Heart left ventricle (tissue), 13 donors: ENCODE measurements at regions not wholly inside any gene's neighbourhood (a gene's known extent, or its start where the extent isn't known, plus 50 kb on each side); places are given as distances from the start of the nearest gene placed in this dataset.
"Not testable (repeated sequence)": the region's sequence is repeated elsewhere in the genome, so short reads cannot be mapped to it uniquely, and the experiment has no call there.

Experiments
- POLR2A ChIP-seq, 2 donors: fragments of 450-650 bp; IDR thresholded peaks; one replicate each; pipeline ENCODE4 v1.6.1; 2017; ENCODE audit warnings: antibody characterized with exemption in 2 of 2, mild to moderate bottlenecking in 2 of 2, moderate library complexity in 2 of 2
- TF ChIP-seq, protein P1 (sequence below), 12 donors: fragments of 200-600 bp; sonication (generic) in 4 of 12; IDR thresholded peaks; one replicate each; pipeline versions ENCODE4 v1.5.0 to v1.8.0; 2018 to 2022; ENCODE audit warnings: antibody characterized with exemption in 12 of 12, mild to moderate bottlenecking in 5 of 12
- donor health status: ischemic (EF 13 %, LVEDD 7.1; RV severe dilation, severe dysfunction).
- donor health status: DM: no; HTN: yes; CAD: no.
- donor health status: DM: no; HTN: no; CAD: no.
- donor health status: ischemic (EF 25% LVEDD 6.9; RV normal size, moderate dysfunction).
- donor health status: ischemic (EF 25% LVEDD 5.7; RV mildly dilated, moderate dysfunction).
- donor health status: ischemic (EF 35%, LVEDD 5.7; RV mildly dilated, moderate dysfunction).
- donor health status: nonischemic (EF 11% LVEDD 7.7; RV severe dilation, severe dysfunction).
- donor health status: DM: yes; HTN: yes; CAD: no.
- donor health status: PGD.
- donor health status: ischemic (EF 29% LVEDD 5.4; RV normal size, mild dysfunction).
- donor health status: nonischemic (EF 23%, LVEDD 6.1; RV moderate dilation, normal function).

DNA sequence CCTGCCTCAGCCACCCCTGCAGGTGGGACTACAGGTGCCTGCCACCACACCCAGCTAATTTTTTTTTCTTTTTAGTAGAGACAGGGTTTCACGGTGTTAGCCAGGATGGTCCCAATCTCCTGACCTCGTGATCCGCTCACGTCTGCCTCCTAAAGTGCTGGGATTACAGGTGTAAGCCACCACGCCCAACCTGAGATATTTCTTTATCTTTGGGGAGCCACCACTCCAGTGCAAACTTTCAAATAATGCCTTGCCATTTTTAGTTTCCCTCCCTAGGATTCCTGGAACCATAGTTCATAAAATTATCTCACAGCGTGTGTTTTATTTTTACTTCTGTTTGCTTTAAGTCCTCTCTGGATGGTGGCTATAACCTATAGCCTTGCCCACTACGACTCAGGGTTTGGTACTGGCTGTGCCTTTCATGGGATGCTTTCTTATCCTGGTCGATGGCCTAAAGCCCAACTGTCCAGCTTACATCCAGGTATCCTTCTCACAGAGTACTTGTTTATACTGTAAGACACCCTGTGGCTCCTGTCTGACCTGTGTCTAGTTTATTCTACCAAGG is 374.7 kb upstream of the NPAP1 start:
- TF ChIP-seq, protein P1, sequence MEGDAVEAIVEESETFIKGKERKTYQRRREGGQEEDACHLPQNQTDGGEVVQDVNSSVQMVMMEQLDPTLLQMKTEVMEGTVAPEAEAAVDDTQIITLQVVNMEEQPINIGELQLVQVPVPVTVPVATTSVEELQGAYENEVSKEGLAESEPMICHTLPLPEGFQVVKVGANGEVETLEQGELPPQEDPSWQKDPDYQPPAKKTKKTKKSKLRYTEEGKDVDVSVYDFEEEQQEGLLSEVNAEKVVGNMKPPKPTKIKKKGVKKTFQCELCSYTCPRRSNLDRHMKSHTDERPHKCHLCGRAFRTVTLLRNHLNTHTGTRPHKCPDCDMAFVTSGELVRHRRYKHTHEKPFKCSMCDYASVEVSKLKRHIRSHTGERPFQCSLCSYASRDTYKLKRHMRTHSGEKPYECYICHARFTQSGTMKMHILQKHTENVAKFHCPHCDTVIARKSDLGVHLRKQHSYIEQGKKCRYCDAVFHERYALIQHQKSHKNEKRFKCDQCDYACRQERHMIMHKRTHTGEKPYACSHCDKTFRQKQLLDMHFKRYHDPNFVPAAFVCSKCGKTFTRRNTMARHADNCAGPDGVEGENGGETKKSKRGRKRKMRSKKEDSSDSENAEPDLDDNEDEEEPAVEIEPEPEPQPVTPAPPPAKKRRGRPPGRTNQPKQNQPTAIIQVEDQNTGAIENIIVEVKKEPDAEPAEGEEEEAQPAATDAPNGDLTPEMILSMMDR (IDR thresholded peaks at IDR 0.05), result not testable (repeated sequence)
- TF ChIP-seq POLR2A (IDR thresholded peaks at IDR 0.05), result not testable (repeated sequence)
